ENCODE measurements at regions not wholly inside any gene's neighbourhood (a gene's known extent, or its start where the extent isn't known, plus 50 kb on each side); places are given as distances from the start of the nearest gene placed in this dataset.
"Not testable (repeated sequence)": the region's sequence is repeated elsewhere in the genome, so short reads cannot be mapped to it uniquely, and the experiment has no call there.

DNA sequence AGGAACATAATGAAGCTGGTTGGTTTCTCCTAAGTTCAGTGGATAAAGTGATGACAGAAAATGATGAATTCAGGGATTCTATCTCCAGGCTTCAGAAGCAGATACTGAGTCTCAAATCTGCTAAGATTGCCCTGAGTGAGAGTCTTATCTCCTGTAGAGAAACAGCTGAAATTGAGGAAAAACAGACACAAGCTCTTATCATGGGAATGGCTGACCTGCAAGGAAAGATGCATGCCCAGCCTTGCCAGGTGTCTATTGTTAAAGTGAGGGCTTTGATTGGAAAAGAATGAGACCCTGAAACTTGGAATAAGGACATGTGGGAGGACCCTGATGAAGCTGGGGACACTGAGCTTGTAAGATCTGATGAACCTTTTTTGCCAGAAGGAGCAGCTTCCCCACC is 100.3 kb downstream of the DNAJB9 start:
- TF ChIP-seq POLR2AphosphoS5 (IDR thresholded peaks at IDR 0.05; ENCODE audit: low read depth, low read length) (no peak), PAX5 (IDR thresholded peaks at IDR 0.05; ENCODE audit: insufficient read depth, low read length, severe bottlenecking) (no peak), POLR2A (IDR thresholded peaks at IDR 0.05; ENCODE audit: low read depth, low read length) (no peak), POU2F2 (IDR thresholded peaks at IDR 0.05; ENCODE audit: low read depth, low read length) (no peak)

DNA sequence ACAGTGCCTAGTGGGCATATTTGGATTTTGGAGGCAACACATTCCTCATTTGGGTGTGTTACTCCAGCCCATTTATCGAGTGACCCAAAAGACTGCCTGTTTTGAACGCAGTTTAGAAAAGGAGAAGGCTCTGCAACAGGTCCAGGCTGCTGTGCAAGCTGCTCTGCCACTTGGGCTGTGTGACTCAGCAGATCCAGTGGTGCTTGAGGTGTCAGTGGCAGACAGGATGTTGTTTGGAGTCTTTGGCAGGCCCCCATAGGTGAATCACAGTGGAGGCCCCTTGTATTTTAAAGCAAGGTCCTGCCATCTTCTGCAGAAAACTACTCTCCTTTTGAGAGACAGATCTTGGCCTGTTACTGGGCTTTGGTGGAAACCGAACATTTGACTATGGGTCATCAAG is 104.0 kb downstream of the DNAJB9 start:
- FAIRE-seq; DNase-seq (ENCODE audit: insufficient read length, low spot score): not testable (repeated sequence)

More for the DNA sequence above, 100.3 kb downstream of the DNAJB9 start:
- no peak for DNase-seq (ENCODE audit: insufficient read length, low spot score)
- FAIRE-seq, result no peak

DNA sequence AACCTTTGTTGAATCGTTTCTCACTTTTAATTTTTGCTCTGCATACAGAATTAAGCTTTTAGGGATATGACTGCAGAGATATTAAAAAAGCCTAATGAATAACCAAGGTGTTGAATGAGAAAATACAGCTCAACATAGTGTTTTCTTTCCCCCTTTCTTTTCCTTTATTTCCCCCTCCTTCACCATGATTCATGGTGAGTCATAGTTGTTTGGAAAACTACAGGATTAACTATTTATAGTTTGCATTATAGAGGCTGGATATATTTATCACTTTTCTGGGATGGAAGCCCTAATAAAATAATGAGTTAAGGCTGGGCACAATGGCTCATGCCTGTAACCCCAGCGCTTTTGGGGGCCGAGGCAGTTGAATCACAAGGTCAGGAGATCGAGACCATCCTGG is 115.0 kb downstream of the DNAJB9 start:
- TF ChIP-seq POU2F2 (IDR thresholded peaks at IDR 0.05; ENCODE audit: low read depth, low read length), result no peak
- TF ChIP-seq POLR2A (IDR thresholded peaks at IDR 0.05; ENCODE audit: low read depth, low read length), result no peak
- TF ChIP-seq SPI1 (IDR thresholded peaks at IDR 0.05; ENCODE audit: low read depth, low read length), result no peak
- TF ChIP-seq POLR2AphosphoS5 (IDR thresholded peaks at IDR 0.05; ENCODE audit: low read depth, low read length), result no peak
- TF ChIP-seq PAX5 (IDR thresholded peaks at IDR 0.05; ENCODE audit: insufficient read depth, low read length, severe bottlenecking), result no peak
- TF ChIP-seq TAF1 (IDR thresholded peaks at IDR 0.05; ENCODE audit: low read depth, low read length), result no peak
- no peak for DNase-seq (ENCODE audit: insufficient read length, low spot score)

DNA sequence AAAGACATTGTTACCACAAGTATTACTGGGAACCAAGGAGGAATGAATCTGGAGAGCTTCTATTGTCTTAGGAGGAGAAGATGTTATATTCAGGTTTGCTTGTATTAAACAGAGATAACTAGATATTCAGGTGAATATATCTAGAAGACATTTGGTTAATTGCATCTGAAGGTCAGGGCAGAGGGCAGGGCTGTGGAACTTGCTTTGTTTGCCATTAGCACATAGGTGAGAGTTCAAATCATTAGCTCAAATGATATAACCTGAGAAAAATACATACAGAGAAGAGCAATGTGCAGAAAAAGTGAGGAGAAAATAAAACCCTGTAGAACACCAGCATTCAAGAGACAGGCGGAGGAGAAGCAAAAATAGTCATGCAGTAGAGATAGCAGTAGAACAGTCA is 116.8 kb downstream of the DNAJB9 start:
- TF ChIP-seq SPI1 (IDR thresholded peaks at IDR 0.05; ENCODE audit: low read depth, low read length) (no peak), POLR2AphosphoS5 (IDR thresholded peaks at IDR 0.05; ENCODE audit: low read depth, low read length) (no peak), PAX5 (IDR thresholded peaks at IDR 0.05; ENCODE audit: insufficient read depth, low read length, severe bottlenecking) (no peak), TAF1 (IDR thresholded peaks at IDR 0.05; ENCODE audit: low read depth, low read length) (no peak), POU2F2 (IDR thresholded peaks at IDR 0.05; ENCODE audit: low read depth, low read length) (no peak), POLR2A (IDR thresholded peaks at IDR 0.05; ENCODE audit: low read depth, low read length) (no peak)
- FAIRE-seq, result no peak
- DNase-seq (ENCODE audit: insufficient read length, low spot score), result no peak

More for the DNA sequence above, 115.0 kb downstream of the DNAJB9 start:
- no peak for FAIRE-seq

DNA sequence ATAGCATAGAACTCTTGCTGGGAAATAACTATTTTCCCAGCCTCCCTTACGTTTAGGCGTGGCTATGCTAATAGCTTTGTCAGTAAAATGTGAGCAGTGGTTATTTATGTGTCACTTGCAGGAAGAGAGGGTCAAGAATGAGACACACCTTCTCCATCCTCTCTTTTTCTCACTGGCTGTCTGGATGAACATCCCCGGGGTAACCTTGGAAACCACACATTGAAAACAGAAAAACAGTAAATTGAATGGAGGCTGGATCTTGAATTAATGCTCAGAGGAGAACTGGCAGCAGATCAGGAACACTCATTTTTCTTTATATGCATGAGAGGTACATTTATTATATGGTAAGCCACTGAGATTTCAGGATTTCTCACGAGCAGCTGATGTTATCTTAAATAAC is 127.6 kb downstream of the DNAJB9 start:
- no peak for DNase-seq (ENCODE audit: insufficient read length, low spot score)
- FAIRE-seq, result no peak
- TF ChIP-seq PAX5 (IDR thresholded peaks at IDR 0.05; ENCODE audit: insufficient read depth, low read length, severe bottlenecking) (no peak), TAF1 (IDR thresholded peaks at IDR 0.05; ENCODE audit: low read depth, low read length) (no peak), POLR2AphosphoS5 (IDR thresholded peaks at IDR 0.05; ENCODE audit: low read depth, low read length) (no peak), POLR2A (IDR thresholded peaks at IDR 0.05; ENCODE audit: low read depth, low read length) (no peak), POU2F2 (IDR thresholded peaks at IDR 0.05; ENCODE audit: low read depth, low read length) (no peak), SPI1 (IDR thresholded peaks at IDR 0.05; ENCODE audit: low read depth, low read length) (no peak)

DNA sequence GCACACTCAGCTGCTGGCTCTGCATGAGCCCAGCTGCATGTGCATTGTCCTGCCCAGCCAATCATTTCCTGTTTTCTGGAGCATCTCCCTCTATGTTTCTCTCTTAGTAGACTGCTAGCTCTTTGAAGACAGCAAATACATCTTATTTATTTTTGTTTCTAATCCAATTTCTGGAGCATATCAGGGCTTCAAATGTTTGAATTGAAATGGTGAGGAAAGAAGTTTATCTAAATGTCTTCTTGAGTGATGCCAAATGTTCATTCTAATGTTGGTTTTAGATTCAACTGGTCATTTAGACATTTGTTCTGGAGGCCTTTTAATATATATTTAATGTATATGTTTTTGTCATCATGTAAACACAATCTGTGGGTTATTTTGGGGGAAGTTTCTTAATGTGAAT is 141.9 kb downstream of the DNAJB9 start:
- FAIRE-seq, result no peak

DNA sequence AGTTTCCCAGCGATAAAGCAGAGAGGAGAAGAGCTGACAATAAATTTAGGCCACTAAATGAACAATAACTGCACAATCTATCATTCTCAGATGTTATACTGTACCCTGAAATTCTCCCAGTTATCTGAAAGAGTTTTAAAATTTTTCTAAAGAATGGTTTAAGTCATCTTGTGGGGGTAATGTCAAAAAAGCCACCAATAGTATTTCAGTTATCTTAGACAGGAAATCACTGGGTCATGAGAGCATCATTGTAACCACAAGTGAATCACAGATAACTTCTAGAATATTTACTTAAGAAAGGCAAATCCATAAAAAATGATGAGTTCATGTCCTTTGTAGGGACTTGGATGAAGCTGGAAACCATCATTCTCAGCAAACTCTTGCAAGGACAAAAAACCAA is 147.1 kb downstream of the DNAJB9 start:
- no peak for FAIRE-seq
- no peak for DNase-seq (ENCODE audit: insufficient read length, low spot score)

More for the DNA sequence above, 141.9 kb downstream of the DNAJB9 start:
- DNase-seq (ENCODE audit: insufficient read length, low spot score), result no peak
- TF ChIP-seq POLR2A (IDR thresholded peaks at IDR 0.05; ENCODE audit: low read depth, low read length) (no peak), POU2F2 (IDR thresholded peaks at IDR 0.05; ENCODE audit: low read depth, low read length) (no peak), TAF1 (IDR thresholded peaks at IDR 0.05; ENCODE audit: low read depth, low read length) (no peak), PAX5 (IDR thresholded peaks at IDR 0.05; ENCODE audit: insufficient read depth, low read length, severe bottlenecking) (no peak), POLR2AphosphoS5 (IDR thresholded peaks at IDR 0.05; ENCODE audit: low read depth, low read length) (no peak), SPI1 (IDR thresholded peaks at IDR 0.05; ENCODE audit: low read depth, low read length) (no peak)

DNA sequence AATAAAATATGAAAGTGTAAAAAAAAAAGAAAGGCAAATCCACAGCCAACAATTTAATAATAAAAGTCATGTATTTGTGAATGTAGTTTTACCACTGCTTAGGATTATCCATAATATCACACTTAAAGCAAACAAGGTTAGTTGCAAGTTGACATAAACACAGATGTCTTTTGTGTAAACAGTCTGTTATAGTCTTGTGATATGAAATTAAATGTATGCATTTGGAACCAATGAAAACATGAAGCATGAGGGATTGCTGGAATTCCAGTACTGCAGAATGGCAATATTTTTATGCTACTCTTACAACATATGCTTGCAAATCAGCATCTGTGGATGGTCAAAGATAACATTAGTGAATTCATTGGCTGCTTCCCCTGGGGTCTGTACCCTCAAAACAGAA is 148.1 kb downstream of the DNAJB9 start:
- FAIRE-seq, result no peak
- no peak for DNase-seq (ENCODE audit: insufficient read length, low spot score)
- no peak for TF ChIP-seq POU2F2 (IDR thresholded peaks at IDR 0.05; ENCODE audit: low read depth, low read length)
- no peak for TF ChIP-seq SPI1 (IDR thresholded peaks at IDR 0.05; ENCODE audit: low read depth, low read length)
- no peak for TF ChIP-seq POLR2A (IDR thresholded peaks at IDR 0.05; ENCODE audit: low read depth, low read length)
- TF ChIP-seq TAF1 (IDR thresholded peaks at IDR 0.05; ENCODE audit: low read depth, low read length), result no peak
- TF ChIP-seq POLR2AphosphoS5 (IDR thresholded peaks at IDR 0.05; ENCODE audit: low read depth, low read length), result no peak
- TF ChIP-seq PAX5 (IDR thresholded peaks at IDR 0.05; ENCODE audit: insufficient read depth, low read length, severe bottlenecking), result no peak

More for the DNA sequence above, 147.1 kb downstream of the DNAJB9 start:
- TF ChIP-seq SPI1 (IDR thresholded peaks at IDR 0.05; ENCODE audit: low read depth, low read length) (no peak), POU2F2 (IDR thresholded peaks at IDR 0.05; ENCODE audit: low read depth, low read length) (no peak), PAX5 (IDR thresholded peaks at IDR 0.05; ENCODE audit: insufficient read depth, low read length, severe bottlenecking) (no peak), TAF1 (IDR thresholded peaks at IDR 0.05; ENCODE audit: low read depth, low read length) (no peak), POLR2A (IDR thresholded peaks at IDR 0.05; ENCODE audit: low read depth, low read length) (no peak), POLR2AphosphoS5 (IDR thresholded peaks at IDR 0.05; ENCODE audit: low read depth, low read length) (no peak)

DNA sequence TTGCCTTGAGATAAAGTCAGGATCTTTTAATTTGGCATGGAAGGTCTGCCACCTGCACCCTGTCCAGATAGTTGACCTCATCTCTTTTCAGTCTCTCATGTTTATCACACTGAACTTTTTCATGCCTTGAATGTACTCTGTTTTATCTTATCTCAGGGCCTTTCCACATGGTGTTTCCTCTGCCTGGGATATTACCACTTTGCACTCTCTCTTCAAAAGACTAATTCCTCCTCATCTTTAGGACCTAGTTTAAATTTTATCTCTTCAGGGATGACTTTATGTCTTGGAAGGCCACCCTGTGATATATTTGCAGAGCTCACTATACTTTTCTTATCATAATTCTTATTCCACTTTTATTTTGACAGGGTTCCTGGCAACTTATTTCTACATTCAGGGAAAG is 150.0 kb downstream of the DNAJB9 start:
- TF ChIP-seq PAX5 (IDR thresholded peaks at IDR 0.05; ENCODE audit: insufficient read depth, low read length, severe bottlenecking), result no peak
- TF ChIP-seq POLR2A (IDR thresholded peaks at IDR 0.05; ENCODE audit: low read depth, low read length), result no peak
- no peak for TF ChIP-seq POLR2AphosphoS5 (IDR thresholded peaks at IDR 0.05; ENCODE audit: low read depth, low read length)
- TF ChIP-seq TAF1 (IDR thresholded peaks at IDR 0.05; ENCODE audit: low read depth, low read length), result no peak
- TF ChIP-seq SPI1 (IDR thresholded peaks at IDR 0.05; ENCODE audit: low read depth, low read length), result no peak
- TF ChIP-seq POU2F2 (IDR thresholded peaks at IDR 0.05; ENCODE audit: low read depth, low read length), result no peak
- FAIRE-seq (no peak), DNase-seq (ENCODE audit: insufficient read length, low spot score) (no peak)

DNA sequence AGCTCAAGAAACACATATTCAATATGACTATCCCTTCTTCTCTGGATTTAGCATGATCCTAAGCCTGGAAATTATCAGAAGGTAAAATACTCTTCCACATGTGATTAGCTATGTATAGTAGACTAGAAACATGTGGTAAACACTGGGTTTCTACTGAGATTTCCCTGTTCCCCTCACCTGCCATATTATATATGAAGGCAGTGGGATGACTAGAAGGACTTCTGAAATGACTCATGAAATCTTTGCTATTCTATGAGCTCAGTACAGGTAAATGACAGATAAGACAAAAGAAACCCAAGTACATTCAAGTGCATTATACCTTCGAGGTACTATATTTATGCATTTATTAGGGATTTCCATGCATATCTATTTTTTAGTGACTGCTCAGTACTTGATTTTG is 152.9 kb downstream of the DNAJB9 start:
- FAIRE-seq, result no peak

More for the DNA sequence above, 152.9 kb downstream of the DNAJB9 start:
- no peak for DNase-seq (ENCODE audit: insufficient read length, low spot score)
- TF ChIP-seq PAX5 (IDR thresholded peaks at IDR 0.05; ENCODE audit: insufficient read depth, low read length, severe bottlenecking) (no peak), SPI1 (IDR thresholded peaks at IDR 0.05; ENCODE audit: low read depth, low read length) (no peak), POLR2AphosphoS5 (IDR thresholded peaks at IDR 0.05; ENCODE audit: low read depth, low read length) (no peak), POLR2A (IDR thresholded peaks at IDR 0.05; ENCODE audit: low read depth, low read length) (no peak), POU2F2 (IDR thresholded peaks at IDR 0.05; ENCODE audit: low read depth, low read length) (no peak), TAF1 (IDR thresholded peaks at IDR 0.05; ENCODE audit: low read depth, low read length) (no peak)

All from GM12891 (cell line).